ENCODE measurements at regions not wholly inside any gene's neighbourhood (a gene's known extent, or its start where the extent isn't known, plus 50 kb on each side); places are given as distances from the start of the nearest gene placed in this dataset.

- TF ChIP-seq, protein P1, sequence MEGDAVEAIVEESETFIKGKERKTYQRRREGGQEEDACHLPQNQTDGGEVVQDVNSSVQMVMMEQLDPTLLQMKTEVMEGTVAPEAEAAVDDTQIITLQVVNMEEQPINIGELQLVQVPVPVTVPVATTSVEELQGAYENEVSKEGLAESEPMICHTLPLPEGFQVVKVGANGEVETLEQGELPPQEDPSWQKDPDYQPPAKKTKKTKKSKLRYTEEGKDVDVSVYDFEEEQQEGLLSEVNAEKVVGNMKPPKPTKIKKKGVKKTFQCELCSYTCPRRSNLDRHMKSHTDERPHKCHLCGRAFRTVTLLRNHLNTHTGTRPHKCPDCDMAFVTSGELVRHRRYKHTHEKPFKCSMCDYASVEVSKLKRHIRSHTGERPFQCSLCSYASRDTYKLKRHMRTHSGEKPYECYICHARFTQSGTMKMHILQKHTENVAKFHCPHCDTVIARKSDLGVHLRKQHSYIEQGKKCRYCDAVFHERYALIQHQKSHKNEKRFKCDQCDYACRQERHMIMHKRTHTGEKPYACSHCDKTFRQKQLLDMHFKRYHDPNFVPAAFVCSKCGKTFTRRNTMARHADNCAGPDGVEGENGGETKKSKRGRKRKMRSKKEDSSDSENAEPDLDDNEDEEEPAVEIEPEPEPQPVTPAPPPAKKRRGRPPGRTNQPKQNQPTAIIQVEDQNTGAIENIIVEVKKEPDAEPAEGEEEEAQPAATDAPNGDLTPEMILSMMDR (IDR thresholded peaks at IDR 0.05), result no peak
- TF ChIP-seq POLR2A (IDR thresholded peaks at IDR 0.05), result no peak
Measured at GRCh38 chr2:39573276-39573675, 92.4 kb upstream of the TMEM178A start.

All from body of pancreas (tissue), 4 donors.